ENCODE measurements at regions not wholly inside any gene's neighbourhood (a gene's known extent, or its start where the extent isn't known, plus 50 kb on each side); places are given as distances from the start of the nearest gene placed in this dataset.
"Not testable (repeated sequence)": the region's sequence is repeated elsewhere in the genome, so short reads cannot be mapped to it uniquely, and the experiment has no call there.

DNA sequence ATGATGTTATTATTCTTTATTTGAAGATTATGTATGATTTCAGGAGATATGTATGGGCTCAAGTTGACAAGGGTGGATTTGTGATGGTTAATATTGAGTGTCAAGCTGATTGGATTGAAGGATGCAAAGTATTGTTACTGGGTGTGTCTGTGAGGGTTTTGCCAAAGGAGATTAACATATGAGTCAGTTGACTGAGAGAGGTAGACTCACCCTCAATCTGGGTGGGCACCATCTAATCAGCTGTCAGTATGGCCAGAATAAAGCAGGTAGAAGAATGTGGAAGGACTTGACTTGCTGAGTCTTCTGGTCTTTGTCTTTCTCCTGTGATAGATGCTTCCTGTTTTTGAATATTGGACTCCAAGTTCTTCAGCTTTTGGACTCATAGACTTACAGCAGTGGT, 973.7 kb downstream of the MCTP2 start:
- TF ChIP-seq ETS1 (IDR thresholded peaks at IDR 0.05) (no peak), NANOG (IDR thresholded peaks at IDR 0.05; ENCODE audit: borderline replicate concordance) (no peak), POLR2AphosphoS5 (IDR thresholded peaks at IDR 0.05; ENCODE audit: low read depth) (no peak), REST (IDR thresholded peaks at IDR 0.05; ENCODE audit: unreplicated experiment) (no peak), ZNF331 (CRISPR knock-in tag; IDR thresholded peaks at IDR 0.05; ENCODE audit: low read depth) (no peak), STAT1 (IDR thresholded peaks at IDR 0.05; ENCODE audit: unreplicated experiment) (no peak)
- TF ChIP-seq, protein P1, sequence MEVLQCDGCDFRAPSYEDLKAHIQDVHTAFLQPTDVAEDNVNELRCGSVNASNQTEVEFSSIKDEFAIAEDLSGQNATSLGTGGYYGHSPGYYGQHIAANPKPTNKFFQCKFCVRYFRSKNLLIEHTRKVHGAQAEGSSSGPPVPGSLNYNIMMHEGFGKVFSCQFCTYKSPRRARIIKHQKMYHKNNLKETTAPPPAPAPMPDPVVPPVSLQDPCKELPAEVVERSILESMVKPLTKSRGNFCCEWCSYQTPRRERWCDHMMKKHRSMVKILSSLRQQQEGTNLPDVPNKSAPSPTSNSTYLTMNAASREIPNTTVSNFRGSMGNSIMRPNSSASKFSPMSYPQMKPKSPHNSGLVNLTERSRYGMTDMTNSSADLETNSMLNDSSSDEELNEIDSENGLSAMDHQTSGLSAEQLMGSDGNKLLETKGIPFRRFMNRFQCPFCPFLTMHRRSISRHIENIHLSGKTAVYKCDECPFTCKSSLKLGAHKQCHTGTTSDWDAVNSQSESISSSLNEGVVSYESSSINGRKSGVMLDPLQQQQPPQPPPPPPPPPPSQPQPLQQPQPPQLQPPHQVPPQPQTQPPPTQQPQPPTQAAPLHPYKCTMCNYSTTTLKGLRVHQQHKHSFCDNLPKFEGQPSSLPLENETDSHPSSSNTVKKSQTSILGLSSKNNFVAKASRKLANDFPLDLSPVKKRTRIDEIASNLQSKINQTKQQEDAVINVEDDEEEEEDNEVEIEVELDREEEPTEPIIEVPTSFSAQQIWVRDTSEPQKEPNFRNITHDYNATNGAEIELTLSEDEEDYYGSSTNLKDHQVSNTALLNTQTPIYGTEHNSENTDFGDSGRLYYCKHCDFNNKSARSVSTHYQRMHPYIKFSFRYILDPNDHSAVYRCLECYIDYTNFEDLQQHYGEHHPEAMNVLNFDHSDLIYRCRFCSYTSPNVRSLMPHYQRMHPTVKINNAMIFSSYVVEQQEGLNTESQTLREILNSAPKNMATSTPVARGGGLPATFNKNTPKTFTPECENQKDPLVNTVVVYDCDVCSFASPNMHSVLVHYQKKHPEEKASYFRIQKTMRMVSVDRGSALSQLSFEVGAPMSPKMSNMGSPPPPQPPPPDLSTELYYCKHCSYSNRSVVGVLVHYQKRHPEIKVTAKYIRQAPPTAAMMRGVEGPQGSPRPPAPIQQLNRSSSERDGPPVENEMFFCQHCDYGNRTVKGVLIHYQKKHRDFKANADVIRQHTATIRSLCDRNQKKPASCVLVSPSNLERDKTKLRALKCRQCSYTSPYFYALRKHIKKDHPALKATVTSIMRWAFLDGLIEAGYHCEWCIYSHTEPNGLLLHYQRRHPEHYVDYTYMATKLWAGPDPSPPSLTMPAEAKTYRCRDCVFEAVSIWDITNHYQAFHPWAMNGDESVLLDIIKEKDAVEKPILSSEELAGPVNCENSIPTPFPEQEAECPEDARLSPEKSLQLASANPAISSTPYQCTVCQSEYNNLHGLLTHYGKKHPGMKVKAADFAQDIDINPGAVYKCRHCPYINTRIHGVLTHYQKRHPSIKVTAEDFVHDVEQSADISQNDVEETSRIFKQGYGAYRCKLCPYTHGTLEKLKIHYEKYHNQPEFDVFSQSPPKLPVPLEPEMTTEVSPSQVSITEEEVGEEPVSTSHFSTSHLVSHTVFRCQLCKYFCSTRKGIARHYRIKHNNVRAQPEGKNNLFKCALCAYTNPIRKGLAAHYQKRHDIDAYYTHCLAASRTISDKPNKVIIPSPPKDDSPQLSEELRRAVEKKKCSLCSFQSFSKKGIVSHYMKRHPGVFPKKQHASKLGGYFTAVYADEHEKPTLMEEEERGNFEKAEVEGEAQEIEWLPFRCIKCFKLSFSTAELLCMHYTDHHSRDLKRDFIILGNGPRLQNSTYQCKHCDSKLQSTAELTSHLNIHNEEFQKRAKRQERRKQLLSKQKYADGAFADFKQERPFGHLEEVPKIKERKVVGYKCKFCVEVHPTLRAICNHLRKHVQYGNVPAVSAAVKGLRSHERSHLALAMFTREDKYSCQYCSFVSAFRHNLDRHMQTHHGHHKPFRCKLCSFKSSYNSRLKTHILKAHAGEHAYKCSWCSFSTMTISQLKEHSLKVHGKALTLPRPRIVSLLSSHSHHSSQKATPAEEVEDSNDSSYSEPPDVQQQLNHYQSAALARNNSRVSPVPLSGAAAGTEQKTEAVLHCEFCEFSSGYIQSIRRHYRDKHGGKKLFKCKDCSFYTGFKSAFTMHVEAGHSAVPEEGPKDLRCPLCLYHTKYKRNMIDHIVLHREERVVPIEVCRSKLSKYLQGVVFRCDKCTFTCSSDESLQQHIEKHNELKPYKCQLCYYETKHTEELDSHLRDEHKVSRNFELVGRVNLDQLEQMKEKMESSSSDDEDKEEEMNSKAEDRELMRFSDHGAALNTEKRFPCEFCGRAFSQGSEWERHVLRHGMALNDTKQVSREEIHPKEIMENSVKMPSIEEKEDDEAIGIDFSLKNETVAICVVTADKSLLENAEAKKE (CRISPR knock-in tag; IDR thresholded peaks at IDR 0.05) = no peak
- peaks cover 33% of the 10 kb centered on the region for H3K36me3 Mint-ChIP-seq (ENCODE audit: low read depth)
- peaks cover 57% of the 10 kb centered on the region for H3K9me3 Mint-ChIP-seq
- no peaks in the 10 kb centered on the region for H3K4me1 Mint-ChIP-seq
- no peak overlapping the region for H3K4me3 ChIP-seq
- no peak overlapping the region for H3K27ac ChIP-seq (ENCODE audit: low read depth)
- ATAC-seq = no peak
- H3K36me3 ChIP-seq (ENCODE audit: insufficient read depth) = no peaks in the 10 kb centered on the region; the same call in 1 of the 2 replicates
- H3K27me3 Mint-ChIP-seq (ENCODE audit: insufficient read depth, low read depth, poor library complexity) = no peaks in the 10 kb centered on the region
- H3K4me2 ChIP-seq = no peak overlapping the region
- no peak overlapping the region for H2AFZ ChIP-seq
- H3K27me3 ChIP-seq (ENCODE audit: insufficient read depth) = no peaks in the 10 kb centered on the region
- DNase-seq (ENCODE audit: low spot score) = no peak
- no peaks in the 10 kb centered on the region for H3K79me2 ChIP-seq (replicated peaks; ENCODE audit: insufficient read depth)
- no peak overlapping the region for H3K4me3 Mint-ChIP-seq
- H3K9me2 ChIP-seq (ENCODE audit: insufficient read depth) = peaks cover 12% of the 10 kb centered on the region; the same call in 1 of the 2 replicates
- no peaks in the 10 kb centered on the region for H3K4me1 ChIP-seq (ENCODE audit: insufficient read depth)
- no peaks in the 10 kb centered on the region for H4K20me1 ChIP-seq (replicated peaks; ENCODE audit: insufficient read depth)
- H3F3A ChIP-seq (replicated peaks; ENCODE audit: low read depth) = no peaks in the 10 kb centered on the region
- H3K27ac Mint-ChIP-seq = no peak overlapping the region

DNA sequence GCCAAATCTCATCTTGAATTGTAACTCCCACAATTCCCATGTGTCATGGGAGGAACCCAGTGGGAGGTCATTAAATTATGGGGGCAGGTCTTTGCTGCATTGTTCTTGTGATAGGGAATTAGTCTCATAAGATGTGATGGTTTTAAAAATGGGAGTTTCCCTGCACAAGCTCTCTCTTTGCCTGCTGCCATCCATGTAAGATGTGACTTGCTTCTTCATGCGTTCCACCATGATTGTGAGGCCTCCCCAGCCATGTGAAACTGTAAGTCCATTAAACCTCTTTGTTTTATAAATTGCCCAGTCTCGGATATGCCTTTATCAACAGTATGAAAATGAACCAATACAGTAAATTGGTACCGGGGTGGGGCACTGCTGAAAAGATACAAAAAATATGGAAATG, 974.5 kb downstream of the MCTP2 start:
- not testable (repeated sequence) for H4K20me1 ChIP-seq (replicated peaks; ENCODE audit: insufficient read depth); H3K27ac Mint-ChIP-seq; H3K27ac ChIP-seq (ENCODE audit: low read depth); ATAC-seq; DNase-seq (ENCODE audit: low spot score); H3F3A ChIP-seq (replicated peaks; ENCODE audit: low read depth); H3K27me3 Mint-ChIP-seq (ENCODE audit: insufficient read depth, low read depth, poor library complexity); H3K4me2 ChIP-seq; H3K4me1 ChIP-seq (ENCODE audit: insufficient read depth); H3K4me1 Mint-ChIP-seq; H3K36me3 ChIP-seq (ENCODE audit: insufficient read depth); H3K79me2 ChIP-seq (replicated peaks; ENCODE audit: insufficient read depth); H2AFZ ChIP-seq; H3K4me3 ChIP-seq; H3K4me3 Mint-ChIP-seq; H3K27me3 ChIP-seq (ENCODE audit: insufficient read depth)
- peaks cover 49% of the 10 kb centered on the region for H3K9me3 Mint-ChIP-seq
- peaks cover 30% of the 10 kb centered on the region for H3K36me3 Mint-ChIP-seq (ENCODE audit: low read depth)
- H3K9me2 ChIP-seq (ENCODE audit: insufficient read depth) = peaks cover 12% of the 10 kb centered on the region
